ENCODE measurements at regions not wholly inside any gene's neighbourhood (a gene's known extent, or its start where the extent isn't known, plus 50 kb on each side); places are given as distances from the start of the nearest gene placed in this dataset.
A peak's percentile ranks its signal among the peaks of the same experiment; 100 is the strongest.

- Histone ChIP-seq H3K79me2 (ENCODE audit: control insufficient read depth, insufficient read depth, low read length) (no peaks in the 10 kb centered on the region), H2BK120ac (ENCODE audit: low read depth, low read length) (no peak overlapping the region), H3K79me1 (ENCODE audit: low read length) (no peaks in the 10 kb centered on the region), H3K23ac (ENCODE audit: low read length) (no peak overlapping the region), H3K36me3 (ENCODE audit: control insufficient read depth, insufficient read depth, low read length) (no peaks in the 10 kb centered on the region), H3K9ac (ENCODE audit: low read length) (no peak overlapping the region), H3K4me1 (ENCODE audit: control insufficient read depth, low read depth, low read length) (peaks cover 2% of the 10 kb centered on the region), H2AK5ac (ENCODE audit: low read length) (no peak overlapping the region), H4K5ac (ENCODE audit: low read length) (no peak overlapping the region), H3K27me3 (ENCODE audit: insufficient read depth, low read length, poor library complexity) (no peaks in the 10 kb centered on the region), H4K8ac (ENCODE audit: low read depth, low read length) (no peak overlapping the region), H3K18ac (ENCODE audit: low read length) (no peak overlapping the region), H3K27ac (ENCODE audit: low read depth, low read length) (no peak overlapping the region), H3K4ac (ENCODE audit: low read depth, low read length) (no peak overlapping the region), H3K4me3 (ENCODE audit: low read length) (no peak overlapping the region), H2BK5ac (ENCODE audit: low read length) (no peak overlapping the region), H3K56ac (ENCODE audit: low read length) (no peak overlapping the region), H2BK15ac (replicated peaks; ENCODE audit: low read depth) (no peak overlapping the region), H3K4me2 (ENCODE audit: low read length) (no peak overlapping the region)
- WGBS (ENCODE audit: extremely low coverage, insufficient coverage, low lambda C conversion rate): no CpG with 5 or more reads among the region's 3 CpGs
- DNase-seq: peak; percentile 57
Measured at GRCh38 chr9:84481231-84481630, 140.7 kb upstream of the SLC28A3 start.

DNA sequence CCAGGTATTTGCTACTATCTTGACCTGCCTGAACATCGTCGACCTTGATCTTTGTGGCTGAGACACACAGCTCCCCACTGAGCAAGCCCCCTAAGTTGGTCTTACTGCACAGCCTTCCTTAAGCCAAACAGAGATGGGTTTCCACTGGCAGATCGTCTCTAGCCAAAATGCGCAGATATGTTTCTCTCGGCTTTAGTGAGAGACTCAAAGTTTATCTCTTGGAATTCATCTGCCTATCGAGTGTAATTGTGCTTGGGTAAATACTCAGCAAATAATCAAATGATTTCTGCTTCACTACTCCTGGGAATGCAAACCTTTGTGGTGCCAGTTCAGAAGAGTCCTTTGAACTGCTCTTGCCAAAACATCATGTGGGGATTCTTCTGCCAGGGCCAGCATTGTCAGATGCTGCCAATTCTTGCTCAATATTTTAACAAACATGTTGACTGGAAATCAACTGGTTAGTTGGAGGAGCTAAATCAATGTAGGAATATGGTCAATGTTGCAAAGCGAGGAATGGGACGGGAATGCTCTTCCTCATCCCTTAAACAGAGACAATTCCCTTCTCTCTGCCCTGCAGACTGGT, 141.2 kb upstream of the SLC28A3 start:
- peaks cover 2% of the 10 kb centered on the region for H3K4me1 ChIP-seq (ENCODE audit: control insufficient read depth, low read depth, low read length)
- no peaks in the 10 kb centered on the region for H3K79me2 ChIP-seq (ENCODE audit: control insufficient read depth, insufficient read depth, low read length)
- no CpG with 5 or more reads among the region's 8 CpGs for WGBS (ENCODE audit: extremely low coverage, insufficient coverage, low lambda C conversion rate)
- H3K27me3 ChIP-seq (ENCODE audit: insufficient read depth, low read length, poor library complexity): no peaks in the 10 kb centered on the region
- no peak overlapping the region for H3K9ac ChIP-seq (ENCODE audit: low read length)
- H3K4ac ChIP-seq (ENCODE audit: low read depth, low read length): no peak overlapping the region
- H4K5ac ChIP-seq (ENCODE audit: low read length): no peak overlapping the region
- no peak overlapping the region for H3K4me3 ChIP-seq (ENCODE audit: low read length)
- H3K27ac ChIP-seq (ENCODE audit: low read depth, low read length): no peak overlapping the region
- no peak overlapping the region for H2AK5ac ChIP-seq (ENCODE audit: low read length)
- no peak overlapping the region for H2BK5ac ChIP-seq (ENCODE audit: low read length)
- H3K36me3 ChIP-seq (ENCODE audit: control insufficient read depth, insufficient read depth, low read length): no peaks in the 10 kb centered on the region
- no peak overlapping the region for H4K8ac ChIP-seq (ENCODE audit: low read depth, low read length)
- no peak overlapping the region for H3K4me2 ChIP-seq (ENCODE audit: low read length)
- no peak overlapping the region for H3K18ac ChIP-seq (ENCODE audit: low read length)
- DNase-seq: no peak
- no peak overlapping the region for H2BK120ac ChIP-seq (ENCODE audit: low read depth, low read length)
- no peaks in the 10 kb centered on the region for H3K79me1 ChIP-seq (ENCODE audit: low read length)
- no peak overlapping the region for H3K23ac ChIP-seq (ENCODE audit: low read length)
- H2BK15ac ChIP-seq (replicated peaks; ENCODE audit: low read depth): no peak overlapping the region
- no peak overlapping the region for H3K56ac ChIP-seq (ENCODE audit: low read length)

DNA sequence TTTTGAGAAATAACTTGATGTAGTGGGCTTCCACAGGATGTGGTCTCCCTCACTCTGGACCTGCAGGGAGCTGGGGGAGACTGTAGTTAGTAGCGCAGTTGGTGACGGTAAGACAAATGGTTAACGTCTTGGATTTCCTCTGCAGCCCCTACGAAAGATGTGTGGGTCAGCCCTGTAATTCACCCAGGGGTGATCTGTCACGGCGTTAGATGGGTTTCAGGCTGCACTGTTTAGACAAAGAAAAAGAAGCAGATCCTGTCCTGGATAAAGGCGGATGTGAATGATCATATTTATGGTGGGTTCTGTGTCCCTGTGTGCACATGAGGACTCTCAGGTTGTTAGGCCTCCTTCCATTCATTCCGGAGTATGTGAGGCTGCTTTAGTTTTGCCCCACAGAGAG, 142.0 kb upstream of the SLC28A3 start:
- H3K4me3 ChIP-seq (ENCODE audit: low read length): no peak overlapping the region
- WGBS (ENCODE audit: extremely low coverage, insufficient coverage, low lambda C conversion rate): no CpG with 5 or more reads among the region's 8 CpGs
- no peak overlapping the region for H2AK5ac ChIP-seq (ENCODE audit: low read length)
- H3K56ac ChIP-seq (ENCODE audit: low read length): peak overlapping the region; percentile 7
- no peaks in the 10 kb centered on the region for H3K36me3 ChIP-seq (ENCODE audit: control insufficient read depth, insufficient read depth, low read length)
- H2BK120ac ChIP-seq (ENCODE audit: low read depth, low read length): no peak overlapping the region
- no peaks in the 10 kb centered on the region for H3K79me1 ChIP-seq (ENCODE audit: low read length)
- no peak overlapping the region for H2BK5ac ChIP-seq (ENCODE audit: low read length)
- H3K4ac ChIP-seq (ENCODE audit: low read depth, low read length): no peak overlapping the region
- H3K23ac ChIP-seq (ENCODE audit: low read length): no peak overlapping the region
- no peak overlapping the region for H2BK15ac ChIP-seq (replicated peaks; ENCODE audit: low read depth)
- no peak overlapping the region for H4K5ac ChIP-seq (ENCODE audit: low read length)
- H3K27me3 ChIP-seq (ENCODE audit: insufficient read depth, low read length, poor library complexity): no peaks in the 10 kb centered on the region
- no peak overlapping the region for H3K18ac ChIP-seq (ENCODE audit: low read length)
- H3K9ac ChIP-seq (ENCODE audit: low read length): no peak overlapping the region
- no peak overlapping the region for H4K8ac ChIP-seq (ENCODE audit: low read depth, low read length)
- no peak for DNase-seq
- no peaks in the 10 kb centered on the region for H3K79me2 ChIP-seq (ENCODE audit: control insufficient read depth, insufficient read depth, low read length)
- H3K27ac ChIP-seq (ENCODE audit: low read depth, low read length): no peak overlapping the region
- H3K4me1 ChIP-seq (ENCODE audit: control insufficient read depth, low read depth, low read length): peaks cover 2% of the 10 kb centered on the region
- H3K4me2 ChIP-seq (ENCODE audit: low read length): no peak overlapping the region

DNA sequence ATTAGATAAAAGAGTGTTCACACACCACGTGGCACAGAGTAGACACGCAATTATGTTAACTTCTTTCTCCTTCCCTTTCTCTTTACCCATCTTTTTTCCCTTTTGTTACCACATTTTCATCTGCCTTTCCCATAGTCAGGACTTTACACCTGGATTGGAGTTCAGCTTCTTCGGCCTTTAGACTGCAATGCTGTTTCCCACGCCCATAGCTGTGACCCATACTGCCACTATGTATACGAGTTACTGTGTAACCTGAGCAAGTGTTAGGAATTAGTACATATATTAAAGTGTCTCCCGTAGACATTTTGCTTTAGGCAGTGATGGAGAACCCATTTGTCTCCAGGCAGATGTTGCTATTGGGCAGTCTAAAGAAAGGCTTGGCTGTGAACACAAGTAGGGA, 143.6 kb upstream of the SLC28A3 start:
- Histone ChIP-seq H3K23ac (ENCODE audit: low read length) (no peak overlapping the region), H3K36me3 (ENCODE audit: control insufficient read depth, insufficient read depth, low read length) (no peaks in the 10 kb centered on the region), H2AK5ac (ENCODE audit: low read length) (no peak overlapping the region), H3K4me3 (ENCODE audit: low read length) (no peak overlapping the region), H3K4ac (ENCODE audit: low read depth, low read length) (no peak overlapping the region), H3K9ac (ENCODE audit: low read length) (no peak overlapping the region), H3K79me2 (ENCODE audit: control insufficient read depth, insufficient read depth, low read length) (no peaks in the 10 kb centered on the region), H3K4me1 (ENCODE audit: control insufficient read depth, low read depth, low read length) (peaks cover 2% of the 10 kb centered on the region), H2BK15ac (replicated peaks; ENCODE audit: low read depth) (no peak overlapping the region), H3K27ac (ENCODE audit: low read depth, low read length) (no peak overlapping the region), H4K8ac (ENCODE audit: low read depth, low read length) (no peak overlapping the region), H3K79me1 (ENCODE audit: low read length) (no peaks in the 10 kb centered on the region), H3K56ac (ENCODE audit: low read length) (no peak overlapping the region), H3K4me2 (ENCODE audit: low read length) (no peak overlapping the region), H2BK120ac (ENCODE audit: low read depth, low read length) (no peak overlapping the region), H2BK5ac (ENCODE audit: low read length) (no peak overlapping the region), H3K18ac (ENCODE audit: low read length) (no peak overlapping the region), H3K27me3 (ENCODE audit: insufficient read depth, low read length, poor library complexity) (no peaks in the 10 kb centered on the region), H4K5ac (ENCODE audit: low read length) (no peak overlapping the region)
- no peak for DNase-seq
- WGBS (ENCODE audit: extremely low coverage, insufficient coverage, low lambda C conversion rate): no CpG with 5 or more reads among the region's 6 CpGs

DNA sequence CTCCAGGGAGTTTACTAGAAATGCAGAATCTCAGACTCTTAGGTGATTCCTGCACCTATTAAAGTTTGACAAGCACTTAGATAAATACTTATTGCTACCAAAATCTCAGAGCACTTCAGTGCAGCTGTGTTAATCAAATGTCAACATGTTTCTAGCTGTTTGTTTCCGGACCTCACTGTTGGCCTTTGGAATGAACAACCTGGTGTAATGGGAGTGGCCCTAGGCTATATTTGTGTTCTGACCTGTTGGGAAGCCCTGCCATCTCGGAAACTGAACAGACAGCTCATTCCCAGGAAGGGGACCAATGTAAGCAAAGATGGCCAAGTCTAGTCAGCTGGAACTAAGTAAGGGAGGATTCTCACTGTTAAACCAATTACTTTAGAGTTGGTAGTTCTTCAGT, 145.0 kb upstream of the SLC28A3 start:
- H2BK15ac ChIP-seq (replicated peaks; ENCODE audit: low read depth): no peak overlapping the region
- no peak for DNase-seq
- no peaks in the 10 kb centered on the region for H3K27me3 ChIP-seq (ENCODE audit: insufficient read depth, low read length, poor library complexity)
- no peak overlapping the region for H4K8ac ChIP-seq (ENCODE audit: low read depth, low read length)
- no peak overlapping the region for H3K27ac ChIP-seq (ENCODE audit: low read depth, low read length)
- H3K79me2 ChIP-seq (ENCODE audit: control insufficient read depth, insufficient read depth, low read length): no peaks in the 10 kb centered on the region
- no peak overlapping the region for H2AK5ac ChIP-seq (ENCODE audit: low read length)
- no peak overlapping the region for H3K23ac ChIP-seq (ENCODE audit: low read length)
- H2BK120ac ChIP-seq (ENCODE audit: low read depth, low read length): no peak overlapping the region
- H3K4me3 ChIP-seq (ENCODE audit: low read length): no peak overlapping the region
- no peak overlapping the region for H3K18ac ChIP-seq (ENCODE audit: low read length)
- H3K4me2 ChIP-seq (ENCODE audit: low read length): no peak overlapping the region
- H3K36me3 ChIP-seq (ENCODE audit: control insufficient read depth, insufficient read depth, low read length): no peaks in the 10 kb centered on the region
- H2BK5ac ChIP-seq (ENCODE audit: low read length): no peak overlapping the region
- no peaks in the 10 kb centered on the region for H3K79me1 ChIP-seq (ENCODE audit: low read length)
- no peak overlapping the region for H3K9ac ChIP-seq (ENCODE audit: low read length)
- H3K4me1 ChIP-seq (ENCODE audit: control insufficient read depth, low read depth, low read length): peaks cover 2% of the 10 kb centered on the region
- H3K56ac ChIP-seq (ENCODE audit: low read length): no peak overlapping the region
- no peak overlapping the region for H4K5ac ChIP-seq (ENCODE audit: low read length)
- WGBS (ENCODE audit: extremely low coverage, insufficient coverage, low lambda C conversion rate): no CpG with 5 or more reads among the region's 2 CpGs
- H3K4ac ChIP-seq (ENCODE audit: low read depth, low read length): no peak overlapping the region

- H4K5ac ChIP-seq (ENCODE audit: low read length): no peak overlapping the region
- H3K79me1 ChIP-seq (ENCODE audit: low read length): no peaks in the 10 kb centered on the region
- H3K56ac ChIP-seq (ENCODE audit: low read length): no peak overlapping the region
- H3K4me2 ChIP-seq (ENCODE audit: low read length): no peak overlapping the region
- WGBS (ENCODE audit: extremely low coverage, insufficient coverage, low lambda C conversion rate): no CpG with 5 or more reads among the region's 1 CpG
- no peak overlapping the region for H3K4ac ChIP-seq (ENCODE audit: low read depth, low read length)
- H3K4me1 ChIP-seq (ENCODE audit: control insufficient read depth, low read depth, low read length): no peaks in the 10 kb centered on the region
- no peak overlapping the region for H3K23ac ChIP-seq (ENCODE audit: low read length)
- no peaks in the 10 kb centered on the region for H3K36me3 ChIP-seq (ENCODE audit: control insufficient read depth, insufficient read depth, low read length)
- no peak overlapping the region for H2BK15ac ChIP-seq (replicated peaks; ENCODE audit: low read depth)
- H3K27ac ChIP-seq (ENCODE audit: low read depth, low read length): no peak overlapping the region
- no peak overlapping the region for H3K4me3 ChIP-seq (ENCODE audit: low read length)
- H4K8ac ChIP-seq (ENCODE audit: low read depth, low read length): no peak overlapping the region
- no peak overlapping the region for H2BK120ac ChIP-seq (ENCODE audit: low read depth, low read length)
- no peak overlapping the region for H2AK5ac ChIP-seq (ENCODE audit: low read length)
- no peak overlapping the region for H3K18ac ChIP-seq (ENCODE audit: low read length)
- no peak overlapping the region for H3K9ac ChIP-seq (ENCODE audit: low read length)
- H3K27me3 ChIP-seq (ENCODE audit: insufficient read depth, low read length, poor library complexity): no peaks in the 10 kb centered on the region
- H2BK5ac ChIP-seq (ENCODE audit: low read length): no peak overlapping the region
- no peaks in the 10 kb centered on the region for H3K79me2 ChIP-seq (ENCODE audit: control insufficient read depth, insufficient read depth, low read length)
- DNase-seq: no peak
Measured at GRCh38 chr9:84486663-84487062, 146.1 kb upstream of the SLC28A3 start.
